ENCODE measurements at regions not wholly inside any gene's neighbourhood (a gene's known extent, or its start where the extent isn't known, plus 50 kb on each side); places are given as distances from the start of the nearest gene placed in this dataset.

- Histone ChIP-seq H3K27me3 (ENCODE audit: control insufficient read depth in 1 of 2, insufficient read depth in 2 of 2, low read length in 2 of 2) (no peaks in the 10 kb centered on the region), H3K9ac (ENCODE audit: insufficient read depth, low read depth, low read length) (no peak overlapping the region), H3K36me3 (replicated peaks in 1 of 2; ENCODE audit: control insufficient read depth in 1 of 2, insufficient read depth in 2 of 2, low read length in 2 of 2) (no peaks in the 10 kb centered on the region), H4K20me1 (ENCODE audit: insufficient read depth, low read length) (no peaks in the 10 kb centered on the region), H3K4me3 (replicated peaks in 1 of 3; ENCODE audit: insufficient read depth in 1 of 3, low read depth in 2 of 3, low read length in 3 of 3) (no peak overlapping the region), H3K79me2 (ENCODE audit: insufficient read depth, low read length) (no peaks in the 10 kb centered on the region), H3K4me2 (ENCODE audit: low read depth, low read length) (no peak overlapping the region), H2AFZ (ENCODE audit: low read length) (no peak overlapping the region), H3K4me1 (ENCODE audit: insufficient read depth, low read length) (no peaks in the 10 kb centered on the region), H3K27ac (ENCODE audit: extremely low read length, insufficient read depth, low read length) (no peak overlapping the region), H3K9me3 (ENCODE audit: low read length) (no peaks in the 10 kb centered on the region)
- no peak for ATAC-seq
- BruUV-seq (replicated peaks) = no TSS peak
- ChIA-PET CTCF (ENCODE audit: low intra/inter-chr PET ratio, low total read pairs) (no interaction called here), POLR2A (no interaction called here)
- no peak for DNase-seq (ENCODE audit: low spot score)
- intact Hi-C loops (cut with micrococcal nuclease; ENCODE audit: unreplicated experiment) = no loop called here
- 1% methylated on average over 3 of the region's 3 CpGs for WGBS (ENCODE audit: low lambda C conversion rate)
- in situ Hi-C loops (cut with HindIII; ENCODE audit: extremely low pct_ligation_motif_present, low pct_unique_long_range_greater_than_20kb) = no loop called here
- FAIRE-seq = no peak
- TF ChIP-seq, protein P1, sequence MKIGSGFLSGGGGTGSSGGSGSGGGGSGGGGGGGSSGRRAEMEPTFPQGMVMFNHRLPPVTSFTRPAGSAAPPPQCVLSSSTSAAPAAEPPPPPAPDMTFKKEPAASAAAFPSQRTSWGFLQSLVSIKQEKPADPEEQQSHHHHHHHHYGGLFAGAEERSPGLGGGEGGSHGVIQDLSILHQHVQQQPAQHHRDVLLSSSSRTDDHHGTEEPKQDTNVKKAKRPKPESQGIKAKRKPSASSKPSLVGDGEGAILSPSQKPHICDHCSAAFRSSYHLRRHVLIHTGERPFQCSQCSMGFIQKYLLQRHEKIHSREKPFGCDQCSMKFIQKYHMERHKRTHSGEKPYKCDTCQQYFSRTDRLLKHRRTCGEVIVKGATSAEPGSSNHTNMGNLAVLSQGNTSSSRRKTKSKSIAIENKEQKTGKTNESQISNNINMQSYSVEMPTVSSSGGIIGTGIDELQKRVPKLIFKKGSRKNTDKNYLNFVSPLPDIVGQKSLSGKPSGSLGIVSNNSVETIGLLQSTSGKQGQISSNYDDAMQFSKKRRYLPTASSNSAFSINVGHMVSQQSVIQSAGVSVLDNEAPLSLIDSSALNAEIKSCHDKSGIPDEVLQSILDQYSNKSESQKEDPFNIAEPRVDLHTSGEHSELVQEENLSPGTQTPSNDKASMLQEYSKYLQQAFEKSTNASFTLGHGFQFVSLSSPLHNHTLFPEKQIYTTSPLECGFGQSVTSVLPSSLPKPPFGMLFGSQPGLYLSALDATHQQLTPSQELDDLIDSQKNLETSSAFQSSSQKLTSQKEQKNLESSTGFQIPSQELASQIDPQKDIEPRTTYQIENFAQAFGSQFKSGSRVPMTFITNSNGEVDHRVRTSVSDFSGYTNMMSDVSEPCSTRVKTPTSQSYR (CRISPR knock-in tag; IDR thresholded peaks at IDR 0.05; ENCODE audit: borderline replicate concordance) = no peak
- TF ChIP-seq ZIK1 (CRISPR knock-in tag; IDR thresholded peaks at IDR 0.05; ENCODE audit: borderline replicate concordance, low read depth) (no peak), SRSF4 (IDR thresholded peaks at IDR 0.05; ENCODE audit: low read depth, low read length, poor library complexity, severe bottlenecking) (no peak), ZNF501 (CRISPR knock-in tag; IDR thresholded peaks at IDR 0.05) (no peak), BRD4 (CRISPR knock-in tag; IDR thresholded peaks at IDR 0.05) (no peak), ZNF512 (CRISPR knock-in tag; IDR thresholded peaks at IDR 0.05) (no peak), ZNF138 (CRISPR knock-in tag; IDR thresholded peaks at IDR 0.05; ENCODE audit: low read depth) (no peak), SOX5 (CRISPR knock-in tag; IDR thresholded peaks at IDR 0.05; ENCODE audit: borderline replicate concordance) (no peak), ATF6 (CRISPR knock-in tag; conservative IDR thresholded peaks at IDR 0.05) (no peak), SRSF9 (IDR thresholded peaks at IDR 0.05; ENCODE audit: borderline replicate concordance, insufficient read depth, low read depth, low read length, poor library complexity, severe bottlenecking) (no peak), FOXM1 (CRISPR knock-in tag; IDR thresholded peaks at IDR 0.05) (no peak)
- TF ChIP-seq, protein P2, sequence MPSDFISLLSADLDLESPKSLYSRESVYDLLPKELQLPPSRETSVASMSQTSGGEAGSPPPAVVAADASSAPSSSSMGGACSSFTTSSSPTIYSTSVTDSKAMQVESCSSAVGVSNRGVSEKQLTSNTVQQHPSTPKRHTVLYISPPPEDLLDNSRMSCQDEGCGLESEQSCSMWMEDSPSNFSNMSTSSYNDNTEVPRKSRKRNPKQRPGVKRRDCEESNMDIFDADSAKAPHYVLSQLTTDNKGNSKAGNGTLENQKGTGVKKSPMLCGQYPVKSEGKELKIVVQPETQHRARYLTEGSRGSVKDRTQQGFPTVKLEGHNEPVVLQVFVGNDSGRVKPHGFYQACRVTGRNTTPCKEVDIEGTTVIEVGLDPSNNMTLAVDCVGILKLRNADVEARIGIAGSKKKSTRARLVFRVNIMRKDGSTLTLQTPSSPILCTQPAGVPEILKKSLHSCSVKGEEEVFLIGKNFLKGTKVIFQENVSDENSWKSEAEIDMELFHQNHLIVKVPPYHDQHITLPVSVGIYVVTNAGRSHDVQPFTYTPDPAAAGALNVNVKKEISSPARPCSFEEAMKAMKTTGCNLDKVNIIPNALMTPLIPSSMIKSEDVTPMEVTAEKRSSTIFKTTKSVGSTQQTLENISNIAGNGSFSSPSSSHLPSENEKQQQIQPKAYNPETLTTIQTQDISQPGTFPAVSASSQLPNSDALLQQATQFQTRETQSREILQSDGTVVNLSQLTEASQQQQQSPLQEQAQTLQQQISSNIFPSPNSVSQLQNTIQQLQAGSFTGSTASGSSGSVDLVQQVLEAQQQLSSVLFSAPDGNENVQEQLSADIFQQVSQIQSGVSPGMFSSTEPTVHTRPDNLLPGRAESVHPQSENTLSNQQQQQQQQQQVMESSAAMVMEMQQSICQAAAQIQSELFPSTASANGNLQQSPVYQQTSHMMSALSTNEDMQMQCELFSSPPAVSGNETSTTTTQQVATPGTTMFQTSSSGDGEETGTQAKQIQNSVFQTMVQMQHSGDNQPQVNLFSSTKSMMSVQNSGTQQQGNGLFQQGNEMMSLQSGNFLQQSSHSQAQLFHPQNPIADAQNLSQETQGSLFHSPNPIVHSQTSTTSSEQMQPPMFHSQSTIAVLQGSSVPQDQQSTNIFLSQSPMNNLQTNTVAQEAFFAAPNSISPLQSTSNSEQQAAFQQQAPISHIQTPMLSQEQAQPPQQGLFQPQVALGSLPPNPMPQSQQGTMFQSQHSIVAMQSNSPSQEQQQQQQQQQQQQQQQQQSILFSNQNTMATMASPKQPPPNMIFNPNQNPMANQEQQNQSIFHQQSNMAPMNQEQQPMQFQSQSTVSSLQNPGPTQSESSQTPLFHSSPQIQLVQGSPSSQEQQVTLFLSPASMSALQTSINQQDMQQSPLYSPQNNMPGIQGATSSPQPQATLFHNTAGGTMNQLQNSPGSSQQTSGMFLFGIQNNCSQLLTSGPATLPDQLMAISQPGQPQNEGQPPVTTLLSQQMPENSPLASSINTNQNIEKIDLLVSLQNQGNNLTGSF (CRISPR knock-in tag; IDR thresholded peaks at IDR 0.05) = no peak
Observed at GRCh38 chr2:188726626-188727247, 247.4 kb upstream of the COL3A1 start.
